B cell (primary cell): ENCODE measurements at regions not wholly inside any gene's neighbourhood (a gene's known extent, or its start where the extent isn't known, plus 50 kb on each side); places are given as distances from the start of the nearest gene placed in this dataset.

Source experiments
- ATAC-seq: fragments of 200-7000 bp; cut with Tn5 transposase; one replicate; pipeline ENCODE4 v1.10.0; 2021; ENCODE audit warnings: low read depth, mild to moderate bottlenecking, moderate number of reproducible peaks, moderate library complexity
- CTCF ChIA-PET: fragments of 350-600 bp; sonication (Branson Sonifier 250); formaldehyde crosslinking; loops from one replicate; lab custom pipeline; 2021; ENCODE audit warnings: antibody characterized with exemption, inconsistent platforms; lab: Charles Lee
- POLR2A ChIA-PET: fragments of 350-600 bp; sonication (Branson Sonifier 250); formaldehyde crosslinking; loops from one replicate; lab custom pipeline; 2021; ENCODE audit warnings: antibody characterized with exemption; lab: Charles Lee
- DNase-seq: peaks from one replicate; pipeline ENCODE4 v3.0.0; 2013
- H2AFZ ChIP-seq: 2 replicates; pipeline ENCODE4 v1.6.1; 2012; ENCODE audit warnings: mild to moderate bottlenecking, low read depth, low read length; ENCODE audit not compliant: insufficient read depth, poor library complexity, severe bottlenecking
- H3K27ac ChIP-seq, 2 donors: 1 replicate in 1 of 2; 2 replicates in 1 of 2; pipeline ENCODE4 v1.5.1; 2012 to 2013; ENCODE audit warnings: low read length in 2 of 2, mild to moderate bottlenecking in 2 of 2, moderate library complexity in 1 of 2
- H3K27me3 ChIP-seq, 4 experiments: fragments of 200-600 bp in 1 of 4; sonication (generic) in 1 of 4; replicated peaks in 1 of 4; 1 replicate in 2 of 4; 2 replicates in 2 of 4; pipeline versions ENCODE4 v1.6.1 to v1.7.0; 2013 to 2016; ENCODE audit warnings: low read length in 3 of 4, mild to moderate bottlenecking in 2 of 4, mixed read lengths in 1 of 4, moderate library complexity in 1 of 4; ENCODE audit not compliant: insufficient read depth in 4 of 4, control insufficient read depth in 3 of 4; ENCODE audit errors: control extremely low read depth in 1 of 4
- H3K36me3 ChIP-seq, 2 experiments: replicated peaks in 1 of 2; 1 replicate in 1 of 2; 2 replicates in 1 of 2; pipeline versions ENCODE4 v1.6.1 to v1.7.1; 2013; ENCODE audit warnings: low read length in 1 of 2; ENCODE audit not compliant: insufficient read depth in 2 of 2, control insufficient read depth in 1 of 2; ENCODE audit errors: control extremely low read depth in 1 of 2, extremely low read depth in 1 of 2
- H3K4me1 ChIP-seq, 2 donors: fragments of 200-600 bp in 1 of 2; sonication (generic) in 1 of 2; 1 replicate in 1 of 2; 2 replicates in 1 of 2; pipeline versions ENCODE4 v1.5.1 to v1.6.1; 2013 to 2017; ENCODE audit warnings: low read length in 2 of 2; ENCODE audit not compliant: control insufficient read depth in 2 of 2, insufficient read depth in 2 of 2
- H3K4me2 ChIP-seq: replicated peaks from 2 replicates; pipeline ENCODE3; 2012; ENCODE audit warnings: mild to moderate bottlenecking, low read depth, low read length; ENCODE audit not compliant: poor library complexity, severe bottlenecking
- H3K4me3 ChIP-seq, 5 experiments: fragments of 200-600 bp in 1 of 5; sonication (generic) in 1 of 5; 1 replicate in 3 of 5; 2 replicates in 2 of 5; pipeline versions ENCODE4 v1.5.1 to v1.7.0; 2011 to 2016; ENCODE audit warnings: low read length in 4 of 5, mild to moderate bottlenecking in 4 of 5, low read depth in 2 of 5, control low read depth in 1 of 5, moderate library complexity in 1 of 5; ENCODE audit not compliant: insufficient read depth in 1 of 5; ENCODE audit errors: control extremely low read depth in 1 of 5, extremely low read depth in 1 of 5
- H3K79me2 ChIP-seq: fragments of 200-600 bp; sonication (generic); one replicate; pipeline ENCODE4 v1.6.0; 2016; ENCODE audit warnings: low read length; ENCODE audit not compliant: control insufficient read depth, insufficient read depth
- H3K9ac ChIP-seq: fragments of 200-600 bp; sonication (generic); 2 replicates; pipeline ENCODE4 v1.6.1; 2017; ENCODE audit warnings: mild to moderate bottlenecking, low read length, moderate library complexity
- H3K9me3 ChIP-seq, 3 donors: one replicate each; pipeline versions ENCODE4 v1.6.1 to v1.7.1; 2013; ENCODE audit warnings: low read length in 2 of 3; ENCODE audit not compliant: control insufficient read depth in 2 of 3, insufficient read depth in 1 of 3; ENCODE audit errors: control extremely low read depth in 1 of 3
- H4K20me1 ChIP-seq: 2 replicates; pipeline ENCODE4 v1.6.0; 2012; ENCODE audit warnings: mild to moderate bottlenecking, low read length; ENCODE audit not compliant: insufficient read depth, control insufficient read depth, poor library complexity, severe bottlenecking
- H3K27ac Mint-ChIP-seq: one replicate; pipeline ENCODE4 v1.8.0; 2021; ENCODE audit warnings: mixed read lengths
- H3K27me3 Mint-ChIP-seq: one replicate; pipeline ENCODE4 v1.8.0; 2021; ENCODE audit warnings: mixed read lengths
- H3K4me1 Mint-ChIP-seq: one replicate; pipeline ENCODE4 v1.8.0; 2021; ENCODE audit warnings: mixed read lengths
- H3K4me3 Mint-ChIP-seq: one replicate; pipeline ENCODE4 v1.8.0; 2021; ENCODE audit warnings: mixed read lengths
- H3K9me3 Mint-ChIP-seq: one replicate; pipeline ENCODE4 v1.8.0; 2022; ENCODE audit warnings: mixed read lengths; ENCODE audit not compliant: insufficient read depth
- EZH2 ChIP-seq: IDR thresholded peaks from 2 replicates; pipeline ENCODE4 v1.6.1; 2012; ENCODE audit warnings: borderline replicate concordance, low read depth, mild to moderate bottlenecking, moderate library complexity, low read length; ENCODE audit not compliant: insufficient read depth, poor library complexity, severe bottlenecking
- WGBS: methylation state at CpG from one replicate; pipeline ENCODE4 v1.1.5; 2013; ENCODE audit warnings: missing lambda C conversion rate; ENCODE audit not compliant: insufficient coverage; 5-methylcytosine and 5-hydroxymethylcytosine counted together
- intact Hi-C: fragments of 100-400 bp; cut with micrococcal nuclease; formaldehyde crosslinking; loops from one replicate; pipeline ENCODE4 v1.10.0; 2022
- TF ChIP-seq, protein P1 (sequence below): fragments of 200-600 bp; IDR thresholded peaks from one replicate; pipeline ENCODE4 v1.8.0; 2022; ENCODE audit warnings: antibody characterized with exemption, mild to moderate bottlenecking

DNA sequence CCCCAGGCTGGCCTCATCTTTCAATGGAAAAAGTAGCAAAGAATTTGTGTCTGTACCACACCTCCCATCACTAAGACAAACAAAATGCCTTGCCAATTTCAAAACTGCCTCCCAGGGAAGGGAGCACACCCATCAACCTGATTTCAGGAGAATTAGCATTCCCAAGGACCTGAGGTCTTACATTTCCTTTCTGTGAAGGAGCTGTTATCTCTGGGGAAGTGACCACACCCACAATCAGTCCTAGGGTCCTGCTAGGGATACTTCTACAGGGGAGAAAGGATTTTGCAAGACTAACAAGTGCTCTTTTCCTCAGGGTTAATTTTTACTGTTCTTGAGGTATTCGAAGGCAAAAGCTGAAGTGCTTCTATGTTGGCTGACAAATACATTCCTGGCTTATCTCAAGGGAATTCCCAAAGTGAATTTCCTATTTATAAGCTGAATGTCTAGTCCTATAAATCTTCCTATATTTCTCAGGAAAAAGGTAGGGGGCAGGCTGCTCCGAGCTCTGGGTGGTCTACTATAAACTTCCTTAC, 97.4 kb upstream of the ITGA1 start:
- no peak overlapping the region for H3K4me3 ChIP-seq
- no peaks in the 10 kb centered on the region for H3K79me2 ChIP-seq
- no peaks in the 10 kb centered on the region for H3K36me3 ChIP-seq
- Mint-ChIP-seq H3K9me3 (no peaks in the 10 kb centered on the region), H3K4me1 (no peaks in the 10 kb centered on the region), H3K4me3 (no peak overlapping the region), H3K27ac (no peak overlapping the region), H3K27me3 (no peaks in the 10 kb centered on the region)
- H3K27me3 ChIP-seq: no peaks in the 10 kb centered on the region
- intact Hi-C loops: loop anchor here (10.0 kb wide), 1 partner anchor 224 kb away; no protein-coding TSS in a partner anchor
- H3K9ac ChIP-seq: no peak overlapping the region
- H2AFZ ChIP-seq: no peak overlapping the region
- CTCF ChIA-PET: interaction anchor here (1.3 kb wide), 1 partner anchor 26 kb away, joined by 3 read pairs; no protein-coding TSS in a partner anchor
- DNase-seq: no peak
- no peaks in the 10 kb centered on the region for H3K4me1 ChIP-seq
- no peak overlapping the region for H3K4me2 ChIP-seq
- no peak overlapping the region for H3K27ac ChIP-seq
- no peak for ATAC-seq
- no peaks in the 10 kb centered on the region for H4K20me1 ChIP-seq
- WGBS: no CpG with 5 or more reads among the region's 2 CpGs
- TF ChIP-seq EZH2: no peak
- POLR2A ChIA-PET: no interaction called here
- no peaks in the 10 kb centered on the region for H3K9me3 ChIP-seq

DNA sequence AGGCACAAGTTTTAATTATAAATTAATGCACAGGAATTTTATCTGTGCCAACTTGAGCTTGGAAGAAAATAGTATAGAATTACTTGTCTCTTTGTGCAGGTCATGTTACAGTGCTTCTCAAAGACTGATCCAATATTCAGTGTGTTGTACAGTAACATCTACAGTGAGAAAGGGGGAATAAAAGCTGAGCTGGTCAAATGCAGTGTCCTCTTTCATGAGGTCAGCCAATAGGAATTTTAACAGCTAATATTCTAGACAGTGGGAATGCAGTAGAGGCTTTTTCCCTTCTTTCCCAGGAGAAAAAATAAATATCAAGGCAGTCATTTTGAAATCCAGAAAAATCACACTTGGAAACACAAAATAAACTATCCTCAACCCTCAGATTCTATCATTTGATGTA, 95.7 kb upstream of the ITGA1 start:
- H3K9ac ChIP-seq: no peak overlapping the region
- H3K36me3 ChIP-seq: no peaks in the 10 kb centered on the region
- intact Hi-C loops: loop anchor here (10.0 kb wide), 1 partner anchor 223 kb away; no protein-coding TSS in a partner anchor
- H3K4me2 ChIP-seq: no peak overlapping the region
- CTCF ChIA-PET: interaction anchor here (1.9 kb wide), 1 partner anchor 223 kb away, joined by 9 read pairs; no protein-coding TSS in a partner anchor
- no peak overlapping the region for H3K4me3 ChIP-seq
- H3K4me1 Mint-ChIP-seq: no peaks in the 10 kb centered on the region
- H3K4me3 Mint-ChIP-seq: no peak overlapping the region
- no peak overlapping the region for H3K27ac Mint-ChIP-seq
- no peak for TF ChIP-seq EZH2
- TF ChIP-seq, protein P1, sequence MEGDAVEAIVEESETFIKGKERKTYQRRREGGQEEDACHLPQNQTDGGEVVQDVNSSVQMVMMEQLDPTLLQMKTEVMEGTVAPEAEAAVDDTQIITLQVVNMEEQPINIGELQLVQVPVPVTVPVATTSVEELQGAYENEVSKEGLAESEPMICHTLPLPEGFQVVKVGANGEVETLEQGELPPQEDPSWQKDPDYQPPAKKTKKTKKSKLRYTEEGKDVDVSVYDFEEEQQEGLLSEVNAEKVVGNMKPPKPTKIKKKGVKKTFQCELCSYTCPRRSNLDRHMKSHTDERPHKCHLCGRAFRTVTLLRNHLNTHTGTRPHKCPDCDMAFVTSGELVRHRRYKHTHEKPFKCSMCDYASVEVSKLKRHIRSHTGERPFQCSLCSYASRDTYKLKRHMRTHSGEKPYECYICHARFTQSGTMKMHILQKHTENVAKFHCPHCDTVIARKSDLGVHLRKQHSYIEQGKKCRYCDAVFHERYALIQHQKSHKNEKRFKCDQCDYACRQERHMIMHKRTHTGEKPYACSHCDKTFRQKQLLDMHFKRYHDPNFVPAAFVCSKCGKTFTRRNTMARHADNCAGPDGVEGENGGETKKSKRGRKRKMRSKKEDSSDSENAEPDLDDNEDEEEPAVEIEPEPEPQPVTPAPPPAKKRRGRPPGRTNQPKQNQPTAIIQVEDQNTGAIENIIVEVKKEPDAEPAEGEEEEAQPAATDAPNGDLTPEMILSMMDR: no peak
- no peaks in the 10 kb centered on the region for H3K4me1 ChIP-seq
- H3K27ac ChIP-seq: no peak overlapping the region
- no peaks in the 10 kb centered on the region for H3K9me3 ChIP-seq
- no peak for DNase-seq
- H2AFZ ChIP-seq: no peak overlapping the region
- POLR2A ChIA-PET: no interaction called here
- no peaks in the 10 kb centered on the region for H3K27me3 Mint-ChIP-seq
- H3K27me3 ChIP-seq: no peaks in the 10 kb centered on the region
- no peaks in the 10 kb centered on the region for H3K9me3 Mint-ChIP-seq
- H3K79me2 ChIP-seq: no peaks in the 10 kb centered on the region
- no peak for ATAC-seq
- H4K20me1 ChIP-seq: no peaks in the 10 kb centered on the region
